ENCODE measurements at regions not wholly inside any gene's neighbourhood (a gene's known extent, or its start where the extent isn't known, plus 50 kb on each side); places are given as distances from the start of the nearest gene placed in this dataset.
"Not testable (repeated sequence)": the region's sequence is repeated elsewhere in the genome, so short reads cannot be mapped to it uniquely, and the experiment has no call there.

- no peak overlapping the region for H3K9ac ChIP-seq (ENCODE audit: low read length in 3 of 3)
- FAIRE-seq (no peak), DNase-seq (no peak)
- H3K4me1 ChIP-seq (ENCODE audit: control insufficient read depth in 2 of 3, insufficient read depth in 2 of 3, low read depth in 1 of 3, low read length in 3 of 3), result no peaks in the 10 kb centered on the region
- no peaks in the 10 kb centered on the region for H3K36me3 ChIP-seq (ENCODE audit: control insufficient read depth in 2 of 3, insufficient read depth in 3 of 3, low read length in 3 of 3)
- no peak overlapping the region for H3K4me3 ChIP-seq (ENCODE audit: low read length in 3 of 3)
- intact Hi-C loops (cut with DNase I), result no loop called here
- H3K9me3 ChIP-seq (ENCODE audit: control insufficient read depth in 2 of 3, insufficient read depth in 1 of 3, low read length in 3 of 3), result no peaks in the 10 kb centered on the region
- H3K27me3 ChIP-seq (ENCODE audit: control insufficient read depth, insufficient read depth, low read length), result no peaks in the 10 kb centered on the region
- TF ChIP-seq CTCF (IDR thresholded peaks at IDR 0.05; ENCODE audit: borderline replicate concordance, extremely low read depth, insufficient read depth), result no peak
- H3K27ac ChIP-seq (ENCODE audit: low read depth in 2 of 2, low read length in 2 of 2), result no peak overlapping the region
Observed at GRCh38 chr13:83667606-83668005, 214.7 kb downstream of the SLITRK1 start.

GRCh38 chr13:83666141-83666540 lies 216.1 kb downstream of the SLITRK1 start:
- FAIRE-seq, result no peak
- DNase-seq, result no peak
- Histone ChIP-seq H3K36me3 (ENCODE audit: control insufficient read depth in 2 of 3, insufficient read depth in 3 of 3, low read length in 3 of 3) (no peaks in the 10 kb centered on the region), H3K27ac (ENCODE audit: low read depth in 2 of 2, low read length in 2 of 2) (no peak overlapping the region), H3K4me3 (ENCODE audit: low read length in 3 of 3) (no peak overlapping the region), H3K27me3 (ENCODE audit: control insufficient read depth, insufficient read depth, low read length) (no peaks in the 10 kb centered on the region), H3K9me3 (ENCODE audit: control insufficient read depth in 2 of 3, insufficient read depth in 1 of 3, low read length in 3 of 3) (no peaks in the 10 kb centered on the region), H3K4me1 (ENCODE audit: control insufficient read depth in 2 of 3, insufficient read depth in 2 of 3, low read depth in 1 of 3, low read length in 3 of 3) (no peaks in the 10 kb centered on the region), H3K9ac (ENCODE audit: low read length in 3 of 3) (no peak overlapping the region)
- TF ChIP-seq CTCF (IDR thresholded peaks at IDR 0.05; ENCODE audit: borderline replicate concordance, extremely low read depth, insufficient read depth), result no peak
- intact Hi-C loops (cut with DNase I), result no loop called here

GRCh38 chr13:83657281-83657680 lies 225.0 kb downstream of the SLITRK1 start:
- intact Hi-C loops (cut with DNase I), result no loop called here
- no peaks in the 10 kb centered on the region for H3K4me1 ChIP-seq (ENCODE audit: control insufficient read depth in 2 of 3, insufficient read depth in 2 of 3, low read depth in 1 of 3, low read length in 3 of 3)
- H3K9ac ChIP-seq (ENCODE audit: low read length in 3 of 3), result no peak overlapping the region
- no peak overlapping the region for H3K27ac ChIP-seq (ENCODE audit: low read depth in 2 of 2, low read length in 2 of 2)
- no peaks in the 10 kb centered on the region for H3K9me3 ChIP-seq (ENCODE audit: control insufficient read depth in 2 of 3, insufficient read depth in 1 of 3, low read length in 3 of 3)
- H3K36me3 ChIP-seq (ENCODE audit: control insufficient read depth in 2 of 3, insufficient read depth in 3 of 3, low read length in 3 of 3), result no peaks in the 10 kb centered on the region
- no peak overlapping the region for H3K4me3 ChIP-seq (ENCODE audit: low read length in 3 of 3)
- DNase-seq (no peak), FAIRE-seq (no peak)
- no peak for TF ChIP-seq CTCF (IDR thresholded peaks at IDR 0.05; ENCODE audit: borderline replicate concordance, extremely low read depth, insufficient read depth)
- no peaks in the 10 kb centered on the region for H3K27me3 ChIP-seq (ENCODE audit: control insufficient read depth, insufficient read depth, low read length)

GRCh38 chr13:83642617-83643016 lies 239.7 kb downstream of the SLITRK1 start:
- H3K27me3 ChIP-seq (ENCODE audit: control insufficient read depth, insufficient read depth, low read length); H3K9ac ChIP-seq (ENCODE audit: low read length in 3 of 3): not testable (repeated sequence)

More at GRCh38 chr13:83642617-83643016, 239.7 kb downstream of the SLITRK1 start:
- intact Hi-C loops (cut with DNase I); DNase-seq; H3K36me3 ChIP-seq (ENCODE audit: control insufficient read depth in 2 of 3, insufficient read depth in 3 of 3, low read length in 3 of 3); H3K27ac ChIP-seq (ENCODE audit: low read depth in 2 of 2, low read length in 2 of 2); H3K9me3 ChIP-seq (ENCODE audit: control insufficient read depth in 2 of 3, insufficient read depth in 1 of 3, low read length in 3 of 3); H3K4me3 ChIP-seq (ENCODE audit: low read length in 3 of 3); FAIRE-seq; H3K4me1 ChIP-seq (ENCODE audit: control insufficient read depth in 2 of 3, insufficient read depth in 2 of 3, low read depth in 1 of 3, low read length in 3 of 3): not testable (repeated sequence)
